ENCODE measurements at regions not wholly inside any gene's neighbourhood (a gene's known extent, or its start where the extent isn't known, plus 50 kb on each side); places are given as distances from the start of the nearest gene placed in this dataset.

DNA sequence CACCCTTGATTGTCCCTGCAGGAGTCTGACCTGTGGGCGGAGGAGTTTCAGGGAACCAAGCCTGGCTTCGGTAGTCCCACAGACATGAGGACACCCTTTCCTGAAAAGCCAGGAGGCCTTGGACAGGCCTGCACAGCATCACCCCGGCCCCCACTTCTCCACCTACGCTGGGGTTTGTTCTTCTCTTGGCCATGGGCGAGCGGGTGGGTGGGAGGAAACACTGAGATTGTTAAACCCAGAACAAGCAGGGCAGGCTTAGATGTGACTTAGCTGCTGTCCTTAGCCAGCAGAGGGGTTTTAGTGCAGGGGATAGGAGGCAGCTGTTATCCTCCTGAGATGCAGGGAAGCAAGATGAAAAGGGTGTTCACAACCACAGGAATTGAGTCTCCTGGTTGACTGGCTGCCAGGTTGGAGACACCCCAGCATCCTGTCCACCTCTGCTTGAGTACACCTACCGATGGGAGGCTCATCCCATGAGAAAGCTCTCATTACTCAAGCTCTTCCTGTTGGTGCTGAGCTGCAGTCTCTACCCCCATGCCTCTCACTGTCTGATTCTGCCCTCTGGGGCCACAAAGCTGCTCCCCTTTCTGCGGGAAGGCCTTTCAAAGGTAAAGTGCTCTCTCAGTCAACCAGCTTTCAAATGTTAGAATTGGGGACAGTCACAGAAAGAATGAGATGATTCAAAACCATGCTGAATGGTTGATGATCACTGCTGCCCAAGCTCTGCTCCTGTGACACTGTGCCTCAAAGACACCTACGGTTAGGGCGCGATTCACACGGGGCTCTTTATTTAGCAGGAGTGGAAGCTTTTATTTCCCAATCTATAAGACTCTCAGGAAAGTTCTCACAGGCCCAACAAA is 86.3 kb downstream of the IRF2BPL start:
- peak overlapping the region; percentile 50 for H3K27ac Mint-ChIP-seq
- H3K4me3 Mint-ChIP-seq: no peak overlapping the region
- DNase-seq (ENCODE audit: low spot score in 2 of 2, unreplicated experiment in 2 of 2): no peak

DNA sequence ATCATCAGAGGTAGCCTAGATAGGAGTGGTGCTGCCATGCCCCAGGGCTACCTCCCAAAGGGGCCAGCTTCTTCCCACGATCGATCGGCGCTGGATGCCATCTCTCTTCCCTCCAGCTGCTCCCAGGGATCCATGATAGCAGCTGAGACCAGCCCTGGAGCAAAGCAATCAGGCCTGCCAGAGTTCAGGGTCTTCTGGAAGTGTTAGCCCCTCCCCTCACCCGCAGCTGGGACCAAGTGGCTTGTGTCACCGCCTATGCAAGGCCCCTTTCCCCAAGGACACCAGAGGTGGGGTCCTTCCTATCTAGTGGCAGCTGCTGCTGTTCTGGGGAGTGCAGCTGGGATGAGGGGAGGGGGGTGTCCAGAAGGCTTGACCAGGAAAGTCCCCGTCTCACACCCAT is 87.0 kb downstream of the IRF2BPL start:
- no peak overlapping the region for H3K4me3 Mint-ChIP-seq
- H3K4me1 Mint-ChIP-seq: peaks cover 42% of the 10 kb centered on the region
- no peaks in the 10 kb centered on the region for H3K9me3 Mint-ChIP-seq
- TF ChIP-seq, protein P1, sequence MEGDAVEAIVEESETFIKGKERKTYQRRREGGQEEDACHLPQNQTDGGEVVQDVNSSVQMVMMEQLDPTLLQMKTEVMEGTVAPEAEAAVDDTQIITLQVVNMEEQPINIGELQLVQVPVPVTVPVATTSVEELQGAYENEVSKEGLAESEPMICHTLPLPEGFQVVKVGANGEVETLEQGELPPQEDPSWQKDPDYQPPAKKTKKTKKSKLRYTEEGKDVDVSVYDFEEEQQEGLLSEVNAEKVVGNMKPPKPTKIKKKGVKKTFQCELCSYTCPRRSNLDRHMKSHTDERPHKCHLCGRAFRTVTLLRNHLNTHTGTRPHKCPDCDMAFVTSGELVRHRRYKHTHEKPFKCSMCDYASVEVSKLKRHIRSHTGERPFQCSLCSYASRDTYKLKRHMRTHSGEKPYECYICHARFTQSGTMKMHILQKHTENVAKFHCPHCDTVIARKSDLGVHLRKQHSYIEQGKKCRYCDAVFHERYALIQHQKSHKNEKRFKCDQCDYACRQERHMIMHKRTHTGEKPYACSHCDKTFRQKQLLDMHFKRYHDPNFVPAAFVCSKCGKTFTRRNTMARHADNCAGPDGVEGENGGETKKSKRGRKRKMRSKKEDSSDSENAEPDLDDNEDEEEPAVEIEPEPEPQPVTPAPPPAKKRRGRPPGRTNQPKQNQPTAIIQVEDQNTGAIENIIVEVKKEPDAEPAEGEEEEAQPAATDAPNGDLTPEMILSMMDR (IDR thresholded peaks at IDR 0.05; ENCODE audit: unreplicated experiment): no peak
- no peak for DNase-seq (ENCODE audit: low spot score in 2 of 2, unreplicated experiment in 2 of 2)
- H3K27ac Mint-ChIP-seq: peak overlapping the region; percentile 50
- no peaks in the 10 kb centered on the region for H3K27me3 Mint-ChIP-seq (ENCODE audit: low read depth)
- H3K36me3 Mint-ChIP-seq: no peaks in the 10 kb centered on the region

More for the DNA sequence above, 86.3 kb downstream of the IRF2BPL start:
- Mint-ChIP-seq H3K27me3 (ENCODE audit: low read depth) (no peaks in the 10 kb centered on the region), H3K4me1 (peaks cover 45% of the 10 kb centered on the region), H3K9me3 (no peaks in the 10 kb centered on the region), H3K36me3 (no peaks in the 10 kb centered on the region)
- TF ChIP-seq, protein P1 (IDR thresholded peaks at IDR 0.05; ENCODE audit: unreplicated experiment): no peak

DNA sequence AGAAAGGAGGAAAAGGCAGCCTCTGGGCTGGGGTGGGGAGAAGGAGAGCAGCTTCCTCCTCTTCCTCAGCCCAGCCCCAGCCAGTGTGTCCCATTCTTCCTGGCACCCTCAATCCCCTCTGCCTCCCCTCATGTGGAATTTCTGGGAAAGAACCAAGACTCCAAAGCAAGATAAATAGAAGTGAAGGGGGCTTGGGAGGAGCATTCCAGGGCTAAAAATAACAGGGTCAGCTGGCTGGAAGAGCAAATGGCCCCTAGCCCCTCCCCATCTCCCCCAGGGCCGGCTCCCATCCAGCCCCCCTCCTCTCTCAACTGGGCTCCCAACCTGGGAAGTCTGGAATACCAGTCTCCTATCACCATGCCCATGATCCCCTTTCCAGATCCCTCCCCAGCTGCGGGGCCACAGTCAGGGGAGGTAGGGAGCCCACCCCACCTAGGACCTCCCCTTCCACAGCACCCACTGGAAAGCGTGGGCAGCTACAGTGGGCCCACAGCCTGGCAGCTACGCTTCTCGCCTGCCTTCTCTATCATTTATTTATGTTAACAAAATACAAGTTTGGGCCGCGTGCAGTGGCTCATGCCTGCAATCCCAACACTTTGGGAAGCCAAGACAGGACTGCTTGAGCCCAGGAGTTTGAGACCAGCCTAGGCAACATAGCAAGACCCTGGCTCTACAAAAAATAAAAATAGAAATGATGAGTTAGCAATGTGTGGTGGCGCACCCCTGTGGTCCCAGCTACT is 88.3 kb downstream of the IRF2BPL start:
- Mint-ChIP-seq H3K27me3 (ENCODE audit: low read depth) (no peaks in the 10 kb centered on the region), H3K27ac (peak overlapping the region; percentile 90), H3K4me3 (no peak overlapping the region), H3K36me3 (no peaks in the 10 kb centered on the region), H3K4me1 (peaks cover 41% of the 10 kb centered on the region), H3K9me3 (no peaks in the 10 kb centered on the region)
- TF ChIP-seq, protein P1 (IDR thresholded peaks at IDR 0.05; ENCODE audit: unreplicated experiment): no peak
- no peak for DNase-seq (ENCODE audit: low spot score in 2 of 2, unreplicated experiment in 2 of 2)

- no peak for DNase-seq (ENCODE audit: low spot score in 2 of 2, unreplicated experiment in 2 of 2)
- peaks cover 40% of the 10 kb centered on the region for H3K4me1 Mint-ChIP-seq
- no peaks in the 10 kb centered on the region for H3K27me3 Mint-ChIP-seq (ENCODE audit: low read depth)
- H3K27ac Mint-ChIP-seq: peak overlapping the region; percentile 90
- H3K36me3 Mint-ChIP-seq: no peaks in the 10 kb centered on the region
- no peaks in the 10 kb centered on the region for H3K9me3 Mint-ChIP-seq
- no peak overlapping the region for H3K4me3 Mint-ChIP-seq
- TF ChIP-seq, protein P1 (IDR thresholded peaks at IDR 0.05; ENCODE audit: unreplicated experiment): no peak
Observed at GRCh38 chr14:76939015-76939742, 89.3 kb downstream of the IRF2BPL start.

GRCh38 chr14:76938092-76938500 is 90.4 kb downstream of the IRF2BPL start:
- Mint-ChIP-seq H3K36me3 (no peaks in the 10 kb centered on the region), H3K4me3 (no peak overlapping the region), H3K27ac (peak overlapping the region; percentile 34), H3K27me3 (ENCODE audit: low read depth) (no peaks in the 10 kb centered on the region), H3K4me1 (peaks cover 45% of the 10 kb centered on the region), H3K9me3 (no peaks in the 10 kb centered on the region)
- TF ChIP-seq, protein P1 (IDR thresholded peaks at IDR 0.05; ENCODE audit: unreplicated experiment): no peak
- DNase-seq (ENCODE audit: low spot score in 2 of 2, unreplicated experiment in 2 of 2): no peak

Measured in mesothelial cell of epicardium (in vitro differentiated cells).